Dedifferentiated amniotic fluid mesenchymal stem cell (primary cell): ENCODE measurements at regions not wholly inside any gene's neighbourhood (a gene's known extent, or its start where the extent isn't known, plus 50 kb on each side); places are given as distances from the start of the nearest gene placed in this dataset.
"Not testable (repeated sequence)": the region's sequence is repeated elsewhere in the genome, so short reads cannot be mapped to it uniquely, and the experiment has no call there.

Experiments used
- DNase-seq: peaks from one replicate; pipeline ENCODE4 v3.0.0-alpha.2; 2016; ENCODE audit errors: extremely low spot score

DNA sequence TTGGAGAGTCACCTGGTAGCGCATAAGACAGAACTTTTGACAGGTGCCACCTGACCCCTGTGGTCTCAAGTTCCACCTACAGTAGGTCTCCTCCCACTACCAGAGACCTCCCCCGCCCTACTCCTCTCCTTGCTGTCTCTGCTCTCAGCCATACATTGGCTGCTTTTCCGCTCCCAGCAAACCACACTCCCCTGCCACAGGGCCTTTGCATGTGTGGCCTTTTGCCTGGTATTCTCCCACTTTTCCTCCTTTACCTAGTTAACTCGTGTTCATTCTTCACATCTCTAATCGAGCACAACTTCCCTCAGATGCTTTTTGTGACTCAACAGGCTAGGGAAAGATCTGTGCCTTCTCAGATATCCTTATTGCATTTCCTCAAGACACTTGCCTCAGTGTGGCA, 218.3 kb upstream of the EEF2KMT start:
- no peak for DNase-seq

GRCh38 chr16:5314377-5314776, 216.8 kb upstream of the EEF2KMT start:
- no peak for DNase-seq

GRCh38 chr16:5309946-5310611, 212.5 kb upstream of the EEF2KMT start:
- DNase-seq = no peak

DNA sequence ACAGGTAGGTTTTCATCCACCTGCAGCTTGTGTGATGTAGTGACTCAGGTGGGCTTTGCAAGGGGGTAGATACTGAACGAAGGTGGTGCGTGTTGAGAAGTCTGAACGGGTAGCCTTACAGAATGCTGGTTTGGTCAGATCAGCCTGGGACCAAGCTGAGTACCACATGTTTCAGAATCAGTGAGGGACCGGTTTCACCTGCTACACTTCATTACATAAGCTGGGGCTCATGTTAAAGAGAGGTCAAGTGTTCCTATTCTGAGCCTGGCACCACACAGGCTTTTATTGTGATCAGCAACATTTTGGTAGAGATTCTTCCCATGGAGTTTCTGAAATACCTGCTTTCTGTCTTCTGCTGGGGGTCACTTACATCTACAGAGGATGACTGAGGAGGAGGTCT, 207.4 kb upstream of the EEF2KMT start:
- DNase-seq = no peak

DNA sequence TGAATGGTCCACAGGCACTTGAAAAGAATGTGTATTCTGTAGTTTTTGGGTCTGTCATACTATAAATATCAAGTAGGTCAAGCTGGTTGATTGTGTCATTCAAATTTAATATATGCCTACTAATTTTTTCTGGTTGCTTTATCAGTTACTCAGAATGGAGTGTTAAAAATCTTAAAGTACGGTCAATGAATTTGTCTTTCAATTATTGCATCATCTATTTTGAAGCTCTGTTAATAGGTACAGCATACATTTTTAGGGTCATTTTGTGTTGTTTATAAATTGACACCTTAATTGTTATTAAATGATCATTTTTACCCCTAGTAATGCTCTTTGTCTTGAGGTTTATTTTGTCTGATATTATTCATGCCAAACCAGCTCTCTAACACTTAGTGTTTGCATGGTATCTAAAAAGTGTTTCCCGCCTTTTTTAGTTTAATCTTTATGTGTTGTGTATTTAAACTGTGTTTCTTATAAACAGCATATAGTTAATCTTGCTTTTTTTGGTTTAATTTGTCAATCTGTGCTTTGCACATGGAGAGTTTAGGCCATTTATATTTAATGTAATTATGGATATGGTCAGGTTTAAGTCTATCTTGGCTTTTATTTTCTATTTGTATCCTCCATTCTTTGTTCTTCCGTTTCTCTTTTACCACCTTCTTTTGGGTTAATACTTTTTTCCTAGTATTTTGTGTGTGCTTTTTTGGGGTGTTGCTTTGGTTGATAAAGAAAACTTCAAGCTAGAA, 204.9 kb upstream of the EEF2KMT start:
- DNase-seq = no peak

GRCh38 chr16:5298202-5298601, 200.6 kb upstream of the EEF2KMT start:
- DNase-seq = no peak

DNA sequence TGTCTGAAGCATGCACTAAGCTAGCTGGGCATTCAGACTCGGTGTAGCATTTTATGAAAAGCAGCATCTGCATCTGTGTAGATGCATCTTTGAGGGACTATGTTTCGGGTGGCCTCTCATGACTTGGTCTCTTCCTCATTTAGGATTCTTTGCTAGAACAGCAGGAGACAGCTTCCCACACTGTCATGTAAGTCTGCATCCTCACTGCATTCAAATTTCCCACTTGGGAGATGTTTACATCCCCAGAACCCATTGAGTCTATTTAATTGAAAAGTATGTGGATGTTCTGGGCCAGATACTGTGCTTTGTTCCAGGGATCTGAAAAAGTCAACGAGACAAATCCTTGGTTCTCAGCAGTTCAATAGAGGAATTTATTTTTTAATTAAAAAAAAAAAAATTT, 198.6 kb upstream of the EEF2KMT start:
- DNase-seq = no peak

- not testable (repeated sequence) for DNase-seq
Observed at GRCh38 chr16:5295304-5295703, 197.7 kb upstream of the EEF2KMT start.

DNA sequence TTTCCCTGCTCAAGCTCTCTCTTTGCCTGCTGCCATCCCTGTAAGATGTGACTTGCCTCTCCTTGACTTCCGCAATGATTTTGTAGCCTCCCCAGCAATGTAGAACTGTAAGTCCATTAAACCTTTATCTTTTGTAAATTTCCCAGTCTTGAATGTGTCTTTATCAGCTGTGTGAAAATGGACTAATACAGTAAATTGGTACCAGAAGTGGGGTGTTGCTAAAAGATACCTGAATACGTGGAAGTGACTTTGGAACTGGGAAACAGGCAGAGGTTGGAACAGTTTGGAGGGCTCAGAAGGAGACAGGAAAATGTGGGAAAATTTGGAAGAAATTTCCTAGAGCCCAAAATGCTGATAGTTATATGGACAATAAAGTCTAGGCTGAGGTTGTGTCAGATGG, 184.6 kb upstream of the EEF2KMT start:
- not testable (repeated sequence) for DNase-seq

- DNase-seq = no peak
Observed at GRCh38 chr16:5257462-5257861, 159.9 kb upstream of the EEF2KMT start.

GRCh38 chr16:5252791-5253190, 155.2 kb upstream of the EEF2KMT start:
- DNase-seq = no peak

- not testable (repeated sequence) for DNase-seq
Observed at GRCh38 chr16:5247403-5247802, 149.8 kb upstream of the EEF2KMT start.

DNA sequence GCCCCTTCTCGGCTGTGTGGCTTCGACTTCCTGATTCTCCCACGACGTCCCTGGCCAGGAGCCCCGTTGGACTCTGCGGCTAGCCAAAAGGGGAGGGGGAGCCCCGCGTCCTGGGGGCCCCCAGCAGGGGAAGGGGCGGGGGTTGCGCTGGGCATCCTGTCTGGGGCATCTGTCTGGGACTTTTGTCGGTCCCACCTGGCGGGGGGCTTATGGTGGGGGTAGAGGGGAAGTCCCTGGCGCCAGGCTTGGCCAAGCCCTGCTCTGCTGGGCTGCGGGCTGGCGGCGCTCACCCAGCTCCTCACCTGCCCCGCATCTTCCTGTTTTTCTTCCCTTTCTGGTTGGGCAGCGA, 142.7 kb upstream of the EEF2KMT start:
- DNase-seq = not testable (repeated sequence)

GRCh38 chr16:5239472-5240277, 142.1 kb upstream of the EEF2KMT start:
- DNase-seq = not testable (repeated sequence)

- no peak for DNase-seq
Observed at GRCh38 chr16:5235119-5235518, 137.5 kb upstream of the EEF2KMT start.

DNA sequence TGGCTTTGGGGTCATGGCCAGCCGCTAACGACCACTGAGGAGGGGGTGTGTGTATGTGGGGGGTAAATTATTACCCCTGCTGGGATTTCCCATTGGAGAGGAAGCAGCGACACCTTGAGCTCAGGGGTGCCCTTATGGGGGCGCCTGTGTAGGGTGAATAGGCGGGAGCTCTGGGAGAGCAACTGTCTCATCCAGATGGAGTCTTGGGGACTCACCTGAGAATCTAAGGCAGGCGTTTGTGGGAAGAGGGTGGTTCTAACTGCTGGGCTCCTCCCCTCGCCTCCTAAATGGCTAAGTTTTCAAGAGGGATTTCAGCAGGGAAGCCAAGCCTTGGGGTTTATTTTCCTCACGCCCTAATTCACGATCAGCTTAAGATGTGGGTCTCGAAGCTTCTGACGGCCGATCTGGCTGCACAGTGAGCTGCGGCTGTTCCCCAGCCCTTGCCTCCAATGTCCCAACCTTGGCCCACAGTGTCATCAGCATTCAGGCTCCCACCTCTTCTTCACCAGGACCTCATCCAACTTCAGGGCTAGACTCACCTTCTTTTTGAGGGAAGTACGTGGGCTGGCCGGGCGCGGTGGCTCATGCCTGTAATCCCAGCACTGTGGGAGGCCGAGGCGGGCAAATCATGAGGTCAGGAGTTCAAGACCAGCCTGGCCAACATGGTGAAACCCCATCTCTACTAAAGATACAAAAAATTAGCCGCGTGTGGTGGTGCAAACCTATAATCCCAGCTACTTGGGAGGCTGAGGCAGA, 136.9 kb upstream of the EEF2KMT start:
- DNase-seq = no peak

DNA sequence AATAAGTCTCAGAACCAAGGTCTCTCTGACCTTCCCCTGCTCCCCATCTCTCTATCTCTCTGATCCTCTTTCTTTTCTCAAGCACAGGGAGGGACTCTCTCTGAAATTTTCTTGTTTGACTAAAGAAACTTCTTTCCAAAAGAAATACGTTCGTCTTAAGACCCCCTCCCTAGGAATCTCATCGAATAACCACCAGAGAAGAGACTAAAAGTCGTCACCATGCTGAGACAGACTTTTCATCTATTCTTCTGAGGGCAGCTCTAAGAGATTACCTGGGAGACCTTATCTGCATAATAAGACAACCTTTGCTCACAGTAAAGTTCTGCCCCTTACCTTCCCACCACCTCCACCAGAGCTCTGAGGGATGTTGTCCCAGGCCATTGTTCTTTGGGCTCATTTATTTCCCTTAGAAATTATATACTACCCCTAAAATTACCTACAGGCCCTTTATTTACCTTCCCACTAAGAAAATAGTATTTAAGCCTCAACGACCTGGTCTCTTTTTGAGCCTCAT, 133.7 kb upstream of the EEF2KMT start:
- no peak for DNase-seq

GRCh38 chr16:5228369-5228768, 130.8 kb upstream of the EEF2KMT start:
- no peak for DNase-seq

DNA sequence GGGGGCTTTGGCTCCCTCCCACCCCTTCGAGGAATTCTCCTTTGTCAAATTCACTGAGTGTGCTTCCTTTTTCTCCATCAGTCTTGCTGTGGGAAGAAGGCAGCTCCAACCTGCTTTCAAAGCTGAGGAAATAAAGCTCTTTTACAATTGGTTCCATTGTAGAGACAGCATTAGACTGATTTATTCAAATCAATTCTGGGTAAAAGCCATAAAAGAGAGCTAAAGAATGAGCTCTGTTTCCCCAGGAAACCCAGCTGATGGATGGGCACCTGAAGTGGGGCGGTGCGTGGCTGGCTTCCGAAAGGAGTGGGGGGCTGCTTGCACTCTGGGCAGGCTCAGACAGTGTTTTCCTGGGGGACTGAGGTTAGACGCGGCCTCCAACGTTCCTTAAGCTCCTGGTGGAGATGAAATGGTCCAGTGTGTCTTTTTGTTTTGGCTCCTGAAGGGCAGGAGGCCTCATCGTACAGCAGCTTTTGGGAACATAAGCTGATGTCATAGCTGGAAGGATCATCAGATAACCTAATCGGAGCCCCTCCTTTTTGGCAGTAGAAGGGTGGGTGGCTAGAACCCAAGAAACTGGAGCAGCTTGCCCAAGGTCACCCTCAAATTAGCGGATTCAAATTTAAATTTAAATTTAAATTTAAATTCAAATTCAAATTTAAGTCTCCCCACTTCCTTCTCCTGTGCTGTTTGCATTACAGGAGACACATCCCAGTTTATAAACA, 128.5 kb upstream of the EEF2KMT start:
- no peak for DNase-seq

GRCh38 chr16:5222761-5223160, 125.2 kb upstream of the EEF2KMT start:
- no peak for DNase-seq

DNA sequence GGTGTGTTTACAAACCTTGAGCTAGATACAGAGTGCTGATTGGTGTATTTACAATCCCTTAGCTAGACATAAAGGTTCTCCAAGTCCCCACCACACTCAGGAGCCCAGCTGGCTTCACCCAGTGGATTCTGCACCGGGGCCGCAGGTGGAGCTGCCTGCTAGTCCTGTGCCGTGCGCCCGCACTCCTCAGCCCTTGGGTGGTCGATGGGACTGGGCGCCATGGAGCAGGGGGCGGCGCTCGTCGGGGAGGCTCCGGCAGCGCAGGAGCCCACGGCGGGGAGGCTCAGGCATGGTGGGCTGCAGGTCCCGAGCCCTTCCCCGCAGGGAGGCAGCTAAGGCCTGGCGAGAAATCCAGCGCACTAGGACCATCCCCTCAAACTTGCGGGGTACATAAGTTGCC, 124.2 kb upstream of the EEF2KMT start:
- DNase-seq = not testable (repeated sequence)
